Fibroblast of lung (primary cell): ENCODE measurements at regions not wholly inside any gene's neighbourhood (a gene's known extent, or its start where the extent isn't known, plus 50 kb on each side); places are given as distances from the start of the nearest gene placed in this dataset.

ENCODE experiments used
- EZH2 ChIP-seq: IDR thresholded peaks from 2 replicates; pipeline ENCODE4 v1.5.1; 2012; ENCODE audit warnings: low read length, control low read depth, mild to moderate bottlenecking; ENCODE audit errors: missing control alignments
- TF ChIP-seq, protein P1 (sequence below), 2 donors: IDR thresholded peaks in 1 of 2; conservative IDR thresholded peaks in 1 of 2; 1 replicate in 1 of 2; 2 replicates in 1 of 2; pipeline ENCODE4 v1.5.1; 2011 to 2012; ENCODE audit warnings: low read length in 2 of 2, control low read depth in 1 of 2, inconsistent platforms in 1 of 2, low read depth in 1 of 2, mild to moderate bottlenecking in 1 of 2

DNA sequence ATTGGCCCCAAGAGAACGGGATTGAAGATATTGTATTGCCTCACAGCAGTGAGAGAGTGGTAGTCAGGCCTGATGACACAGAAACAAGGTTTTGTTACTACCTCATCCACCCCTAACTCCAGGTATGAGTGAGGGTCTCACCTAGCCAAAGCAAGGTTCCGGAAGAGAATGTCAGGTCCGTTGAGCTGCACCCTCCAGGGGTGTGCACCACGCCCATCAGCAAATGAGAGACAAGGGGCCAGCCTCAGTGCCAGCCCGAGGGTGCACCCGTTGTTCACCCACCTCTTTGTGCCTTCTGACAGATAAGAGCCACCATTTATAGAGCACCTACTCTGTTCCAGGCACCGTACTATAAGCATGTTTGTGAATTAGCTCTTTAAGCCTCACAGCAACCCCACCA lies 121.9 kb upstream of the IPO9 start:
- TF ChIP-seq, protein P1, sequence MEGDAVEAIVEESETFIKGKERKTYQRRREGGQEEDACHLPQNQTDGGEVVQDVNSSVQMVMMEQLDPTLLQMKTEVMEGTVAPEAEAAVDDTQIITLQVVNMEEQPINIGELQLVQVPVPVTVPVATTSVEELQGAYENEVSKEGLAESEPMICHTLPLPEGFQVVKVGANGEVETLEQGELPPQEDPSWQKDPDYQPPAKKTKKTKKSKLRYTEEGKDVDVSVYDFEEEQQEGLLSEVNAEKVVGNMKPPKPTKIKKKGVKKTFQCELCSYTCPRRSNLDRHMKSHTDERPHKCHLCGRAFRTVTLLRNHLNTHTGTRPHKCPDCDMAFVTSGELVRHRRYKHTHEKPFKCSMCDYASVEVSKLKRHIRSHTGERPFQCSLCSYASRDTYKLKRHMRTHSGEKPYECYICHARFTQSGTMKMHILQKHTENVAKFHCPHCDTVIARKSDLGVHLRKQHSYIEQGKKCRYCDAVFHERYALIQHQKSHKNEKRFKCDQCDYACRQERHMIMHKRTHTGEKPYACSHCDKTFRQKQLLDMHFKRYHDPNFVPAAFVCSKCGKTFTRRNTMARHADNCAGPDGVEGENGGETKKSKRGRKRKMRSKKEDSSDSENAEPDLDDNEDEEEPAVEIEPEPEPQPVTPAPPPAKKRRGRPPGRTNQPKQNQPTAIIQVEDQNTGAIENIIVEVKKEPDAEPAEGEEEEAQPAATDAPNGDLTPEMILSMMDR (conservative IDR thresholded peaks at IDR 0.05 in 1 of 2, IDR thresholded peaks at IDR 0.05 in 1 of 2; ENCODE audit: low read depth in 1 of 2, low read length in 2 of 2): no peak
- no peak for TF ChIP-seq EZH2
